Neuronal stem cell (in vitro differentiated cells): ENCODE measurements at regions not wholly inside any gene's neighbourhood (a gene's known extent, or its start where the extent isn't known, plus 50 kb on each side); places are given as distances from the start of the nearest gene placed in this dataset.

Source experiments
- DNase-seq: peaks from one replicate; pipeline ENCODE4 v3.0.0-alpha.2; 2013; ENCODE audit warnings: low spot score
- H2AFZ ChIP-seq: one replicate; pipeline ENCODE4 v1.6.1; 2013; ENCODE audit warnings: mild to moderate bottlenecking, low read length, inconsistent platforms
- H2AK5ac ChIP-seq: 2 replicates; pipeline ENCODE4 v1.6.1; 2013; ENCODE audit warnings: low read depth, mild to moderate bottlenecking, inconsistent platforms, low read length, moderate library complexity, mixed read lengths
- H2BK120ac ChIP-seq: 2 replicates; pipeline ENCODE4 v1.6.1; 2013; ENCODE audit warnings: low read depth, mild to moderate bottlenecking, inconsistent platforms, low read length, moderate library complexity, mixed read lengths
- H2BK12ac ChIP-seq: one replicate; pipeline ENCODE4 v1.6.1; 2013; ENCODE audit warnings: low read length, inconsistent platforms
- H2BK15ac ChIP-seq: 2 replicates; pipeline ENCODE4 v1.6.1; 2013; ENCODE audit warnings: mild to moderate bottlenecking, low read length, inconsistent platforms, mixed read lengths
- H2BK5ac ChIP-seq: one replicate; pipeline ENCODE4 v1.6.1; 2013; ENCODE audit warnings: inconsistent platforms, mild to moderate bottlenecking, low read length, moderate library complexity
- H3K14ac ChIP-seq: one replicate; pipeline ENCODE4 v1.6.1; 2013; ENCODE audit warnings: low read length, inconsistent platforms
- H3K18ac ChIP-seq: 2 replicates; pipeline ENCODE4 v1.6.1; 2013; ENCODE audit warnings: low read length, inconsistent platforms
- H3K23ac ChIP-seq: 2 replicates; pipeline ENCODE4 v1.6.1; 2013; ENCODE audit warnings: low read depth, mild to moderate bottlenecking, mixed read lengths, low read length, inconsistent platforms; ENCODE audit not compliant: poor library complexity
- H3K27ac ChIP-seq: replicated peaks from 3 replicates; pipeline ENCODE4 v1.5.1; 2013; ENCODE audit warnings: low read length, inconsistent platforms
- H3K27me3 ChIP-seq, 3 experiments: 2 replicates each; pipeline ENCODE4 v1.6.1; 2013; ENCODE audit warnings: low read length in 3 of 3, mild to moderate bottlenecking in 2 of 3, inconsistent platforms in 1 of 3, low read depth in 1 of 3, mixed read lengths in 1 of 3, moderate library complexity in 1 of 3; ENCODE audit not compliant: control insufficient read depth in 3 of 3, insufficient read depth in 3 of 3
- H3K36me3 ChIP-seq, 2 donors: replicated peaks in 1 of 2; 2 replicates each; pipeline ENCODE4 v1.6.1; 2013; ENCODE audit warnings: low read length in 2 of 2; ENCODE audit not compliant: control insufficient read depth in 2 of 2, insufficient read depth in 2 of 2
- H3K4ac ChIP-seq: 2 replicates; pipeline ENCODE4 v1.6.1; 2013; ENCODE audit warnings: inconsistent platforms, mild to moderate bottlenecking, low read length, moderate library complexity
- H3K4me1 ChIP-seq, 2 donors: 1 replicate in 1 of 2; 2 replicates in 1 of 2; pipeline ENCODE4 v1.6.1; 2013; ENCODE audit warnings: low read length in 2 of 2, low read depth in 1 of 2; ENCODE audit not compliant: control insufficient read depth in 2 of 2, insufficient read depth in 1 of 2
- H3K4me2 ChIP-seq: one replicate; pipeline ENCODE4 v1.6.1; 2013; ENCODE audit warnings: mild to moderate bottlenecking, low read length, inconsistent platforms; ENCODE audit not compliant: insufficient read depth, poor library complexity, severe bottlenecking
- H3K4me3 ChIP-seq, 2 donors: 2 replicates each; pipeline ENCODE4 v1.5.1; 2013; ENCODE audit warnings: low read length in 2 of 2, mild to moderate bottlenecking in 2 of 2, inconsistent platforms in 1 of 2, moderate library complexity in 1 of 2
- H3K79me1 ChIP-seq: one replicate; pipeline ENCODE4 v1.6.1; 2013; ENCODE audit warnings: low read depth, mild to moderate bottlenecking, inconsistent platforms, low read length, moderate library complexity
- H3K9ac ChIP-seq: one replicate; pipeline ENCODE4 v1.6.1; 2013; ENCODE audit warnings: mild to moderate bottlenecking, low read depth, low read length, inconsistent platforms; ENCODE audit not compliant: poor library complexity
- H3K9me3 ChIP-seq, 2 donors: replicated peaks in 1 of 2; 2 replicates each; pipeline versions ENCODE3 to v1.6.1; 2013; ENCODE audit warnings: low read length in 2 of 2, mild to moderate bottlenecking in 2 of 2, inconsistent platforms in 1 of 2, low read depth in 1 of 2, mixed read lengths in 1 of 2, moderate library complexity in 1 of 2; ENCODE audit not compliant: control insufficient read depth in 2 of 2, insufficient read depth in 1 of 2
- H4K8ac ChIP-seq: one replicate; pipeline ENCODE4 v1.6.1; 2013; ENCODE audit warnings: low read depth, mild to moderate bottlenecking, inconsistent platforms, low read length, moderate library complexity
- H4K91ac ChIP-seq: one replicate; pipeline ENCODE4 v1.6.1; 2013; ENCODE audit warnings: low read length, low read depth, mild to moderate bottlenecking, inconsistent platforms; ENCODE audit not compliant: poor library complexity
- WGBS, 2 donors: extraction: QIAGEN DNeasy Blood & Tissue Kit; methylation state at CpG; one replicate each; pipeline ENCODE4 v1.1.7; 2013; ENCODE audit warnings: missing lambda C conversion rate in 2 of 2, mixed read lengths in 1 of 2; ENCODE audit not compliant: insufficient read length in 2 of 2, insufficient replicate concordance in 1 of 2; ENCODE audit errors: extremely low coverage in 2 of 2; 5-methylcytosine and 5-hydroxymethylcytosine counted together

DNA sequence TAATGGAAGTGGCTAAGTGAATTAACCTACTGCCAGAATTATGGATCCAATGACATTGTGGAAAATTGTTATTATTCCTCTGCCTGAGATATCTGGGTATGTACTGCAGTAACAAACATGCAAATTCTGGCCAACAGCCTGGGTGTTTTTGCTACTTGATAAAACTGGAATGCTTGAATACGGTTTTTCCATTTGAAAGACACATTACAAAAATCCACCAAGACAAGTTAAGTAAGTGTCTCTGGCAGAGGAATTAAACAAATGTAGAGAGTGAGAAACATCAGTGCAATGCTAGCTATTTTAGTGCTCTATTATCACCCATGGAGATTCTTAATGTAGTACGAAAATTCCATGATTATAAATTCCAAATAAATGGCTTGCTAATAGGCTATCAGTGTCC is 312.4 kb upstream of the MEIS1 start:
- H2BK5ac ChIP-seq = no peak overlapping the region
- no peak overlapping the region for H3K4me3 ChIP-seq
- H3K27me3 ChIP-seq = no peaks in the 10 kb centered on the region
- H4K91ac ChIP-seq = no peak overlapping the region
- H2AK5ac ChIP-seq = no peak overlapping the region
- no peak overlapping the region for H3K14ac ChIP-seq
- H3K36me3 ChIP-seq = no peaks in the 10 kb centered on the region
- no peak overlapping the region for H3K9ac ChIP-seq
- no peak overlapping the region for H2AFZ ChIP-seq
- no peak overlapping the region for H2BK12ac ChIP-seq
- no peak overlapping the region for H3K27ac ChIP-seq
- no peak overlapping the region for H2BK120ac ChIP-seq
- H3K18ac ChIP-seq = no peak overlapping the region
- no peak overlapping the region for H2BK15ac ChIP-seq
- no peaks in the 10 kb centered on the region for H3K79me1 ChIP-seq
- no peak overlapping the region for H4K8ac ChIP-seq
- no CpG with 5 or more reads among the region's 2 CpGs for WGBS, 2 donors
- peaks cover 0 to 1% of the 10 kb centered on the region in 2 donors for H3K9me3 ChIP-seq
- peaks cover 0 to 2% of the 10 kb centered on the region in 2 donors for H3K4me1 ChIP-seq
- H3K23ac ChIP-seq = no peak overlapping the region
- DNase-seq = no peak
- no peak overlapping the region for H3K4ac ChIP-seq
- H3K4me2 ChIP-seq = no peak overlapping the region

DNA sequence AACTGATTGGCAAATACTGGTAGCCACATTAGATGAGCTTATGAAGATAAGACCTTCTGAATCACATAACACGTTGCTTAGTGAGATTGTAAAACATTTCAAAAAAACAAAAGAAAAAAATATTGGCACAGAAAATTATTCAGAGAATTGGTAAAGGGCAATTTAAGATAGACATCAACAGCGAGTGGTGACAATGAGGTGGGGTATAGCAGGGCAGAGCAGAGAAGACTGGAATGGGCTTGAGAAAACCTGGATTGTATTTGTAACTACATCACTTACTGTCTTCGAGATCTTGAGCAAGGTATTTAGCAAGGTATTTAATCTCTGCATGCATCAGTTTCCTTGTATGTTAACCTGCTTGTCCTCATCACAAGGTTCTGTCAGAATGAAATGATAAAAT is 313.0 kb upstream of the MEIS1 start:
- H3K4me2 ChIP-seq = no peak overlapping the region
- no peak overlapping the region for H2BK12ac ChIP-seq
- H3K4me1 ChIP-seq = peaks cover 0 to 2% of the 10 kb centered on the region in 2 donors
- no peak overlapping the region for H4K91ac ChIP-seq
- H2AFZ ChIP-seq = no peak overlapping the region
- WGBS, 2 donors = no CpG with 5 or more reads among the region's 3 CpGs
- H3K9me3 ChIP-seq = peaks cover 0 to 1% of the 10 kb centered on the region in 2 donors
- H3K23ac ChIP-seq = no peak overlapping the region
- H3K27ac ChIP-seq = no peak overlapping the region
- no peak overlapping the region for H3K18ac ChIP-seq
- H3K79me1 ChIP-seq = no peaks in the 10 kb centered on the region
- H3K36me3 ChIP-seq = no peaks in the 10 kb centered on the region
- H3K4me3 ChIP-seq = no peak overlapping the region
- H3K27me3 ChIP-seq = no peaks in the 10 kb centered on the region
- no peak overlapping the region for H3K9ac ChIP-seq
- no peak overlapping the region for H2AK5ac ChIP-seq
- no peak overlapping the region for H4K8ac ChIP-seq
- DNase-seq = no peak
- H3K4ac ChIP-seq = no peak overlapping the region
- H2BK15ac ChIP-seq = no peak overlapping the region
- no peak overlapping the region for H2BK5ac ChIP-seq
- no peak overlapping the region for H3K14ac ChIP-seq
- no peak overlapping the region for H2BK120ac ChIP-seq

GRCh38 chr2:66113988-66114625 is 320.8 kb upstream of the MEIS1 start:
- no CpG with 5 or more reads among the region's 2 CpGs for WGBS, 2 donors
- H2AK5ac ChIP-seq = no peak overlapping the region

DNA sequence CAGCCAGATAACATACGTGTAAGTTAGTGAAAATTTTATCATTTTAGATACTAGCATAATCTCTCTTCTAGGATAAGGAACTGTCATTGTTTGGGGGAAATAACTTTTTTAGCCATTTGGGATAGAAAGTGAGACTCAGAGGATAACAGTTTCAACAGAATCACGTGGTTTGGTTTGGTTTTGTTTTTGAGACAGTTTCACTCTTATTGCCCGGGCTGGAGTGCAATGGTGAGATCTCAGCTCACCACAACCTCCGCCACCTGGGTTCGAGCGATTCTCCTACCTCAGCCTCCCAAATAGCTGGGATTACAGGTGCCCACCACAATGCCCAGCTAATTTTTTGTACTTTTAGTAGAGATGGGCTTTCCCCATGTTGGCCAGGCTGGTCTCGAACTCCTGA is 323.2 kb upstream of the MEIS1 start:
- no peaks in the 10 kb centered on the region for H3K4me1 ChIP-seq
- no peaks in the 10 kb centered on the region for H3K9me3 ChIP-seq
- H4K8ac ChIP-seq = no peak overlapping the region
- DNase-seq = no peak
- H3K9ac ChIP-seq = no peak overlapping the region
- no peak overlapping the region for H3K4ac ChIP-seq
- H2BK5ac ChIP-seq = no peak overlapping the region
- no CpG with 5 or more reads among the region's 7 CpGs for WGBS, 2 donors
- no peaks in the 10 kb centered on the region for H3K79me1 ChIP-seq
- no peak overlapping the region for H3K27ac ChIP-seq
- no peak overlapping the region for H3K4me3 ChIP-seq
- no peak overlapping the region for H3K4me2 ChIP-seq
- H3K18ac ChIP-seq = no peak overlapping the region
- no peak overlapping the region for H3K23ac ChIP-seq
- no peak overlapping the region for H2AFZ ChIP-seq
- H4K91ac ChIP-seq = no peak overlapping the region
- no peak overlapping the region for H2BK120ac ChIP-seq
- no peak overlapping the region for H2BK15ac ChIP-seq
- no peaks in the 10 kb centered on the region for H3K36me3 ChIP-seq
- H3K14ac ChIP-seq = no peak overlapping the region
- H2BK12ac ChIP-seq = no peak overlapping the region
- H2AK5ac ChIP-seq = no peak overlapping the region
- no peaks in the 10 kb centered on the region for H3K27me3 ChIP-seq

More at GRCh38 chr2:66113988-66114625, 320.8 kb upstream of the MEIS1 start:
- Histone ChIP-seq H3K79me1 (no peaks in the 10 kb centered on the region), H2BK12ac (no peak overlapping the region), H3K36me3 (no peaks in the 10 kb centered on the region), H4K91ac (no peak overlapping the region), H4K8ac (no peak overlapping the region), H3K14ac (no peak overlapping the region), H2BK120ac (no peak overlapping the region), H3K4ac (no peak overlapping the region), H2AFZ (no peak overlapping the region), H3K18ac (no peak overlapping the region), H3K27ac (no peak overlapping the region), H3K23ac (no peak overlapping the region), H3K9ac (no peak overlapping the region), H3K4me1 (no peaks in the 10 kb centered on the region), H3K4me2 (no peak overlapping the region), H2BK5ac (no peak overlapping the region), H3K4me3 (no peak overlapping the region), H2BK15ac (no peak overlapping the region), H3K9me3 (no peaks in the 10 kb centered on the region), H3K27me3 (no peaks in the 10 kb centered on the region)
- no peak for DNase-seq
